ENCODE measurements at regions not wholly inside any gene's neighbourhood (a gene's known extent, or its start where the extent isn't known, plus 50 kb on each side); places are given as distances from the start of the nearest gene placed in this dataset.

DNA sequence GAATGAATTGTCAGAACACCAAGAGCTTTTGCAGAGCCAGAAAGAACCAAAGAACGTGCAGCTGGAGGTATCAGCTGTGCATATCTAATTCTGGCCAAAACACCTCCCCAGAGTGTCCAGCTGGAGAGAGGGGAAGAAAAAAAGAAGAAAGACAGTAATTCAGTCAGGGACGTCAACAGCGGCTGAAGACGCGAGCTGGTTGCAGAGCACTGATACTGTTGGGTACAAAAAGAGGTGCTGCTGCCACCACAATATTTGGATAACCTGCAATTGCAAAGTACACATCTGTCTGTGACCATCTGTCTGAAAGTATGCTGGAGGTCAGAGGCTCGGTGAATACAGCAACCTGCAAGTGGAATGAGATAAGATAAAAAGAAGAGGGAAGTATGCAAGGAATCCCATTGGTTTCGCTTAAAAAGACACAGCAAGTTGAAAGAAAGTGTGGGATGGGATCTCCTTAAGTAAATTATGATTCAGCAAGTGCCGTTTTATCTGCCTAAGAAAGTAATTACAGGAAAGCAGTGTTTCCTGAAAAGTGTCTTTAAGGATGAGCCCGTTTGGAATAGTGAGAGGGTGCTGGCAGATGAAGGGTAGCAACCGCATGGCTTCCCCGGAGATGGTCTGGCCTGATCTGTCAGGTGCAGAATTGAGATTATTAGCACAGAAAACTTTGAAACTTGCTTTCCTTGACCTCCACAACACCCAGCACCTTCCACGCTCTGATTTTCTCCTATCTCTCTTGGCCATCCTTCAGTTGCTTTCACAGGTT lies 189.9 kb upstream of the PRDM1 start:
- Histone ChIP-seq H3K4me1 (no peaks in the 10 kb centered on the region), H3K27me3 (no peaks in the 10 kb centered on the region), H3K27ac (no peak overlapping the region), H3K9me3 (no peaks in the 10 kb centered on the region), H3K36me3 (no peaks in the 10 kb centered on the region), H3K4me3 (no peak overlapping the region)
- in situ Hi-C loops (cut with MboI; ENCODE audit: low sequenced_read_pairs in 4 of 4) (no loop called here), intact Hi-C loops (cut with DNase I; ENCODE audit: low total_unique reads) (no loop called here)
- DNase-seq, result peak in 1 of 2 donors; percentile 16
- TF ChIP-seq, protein P1, sequence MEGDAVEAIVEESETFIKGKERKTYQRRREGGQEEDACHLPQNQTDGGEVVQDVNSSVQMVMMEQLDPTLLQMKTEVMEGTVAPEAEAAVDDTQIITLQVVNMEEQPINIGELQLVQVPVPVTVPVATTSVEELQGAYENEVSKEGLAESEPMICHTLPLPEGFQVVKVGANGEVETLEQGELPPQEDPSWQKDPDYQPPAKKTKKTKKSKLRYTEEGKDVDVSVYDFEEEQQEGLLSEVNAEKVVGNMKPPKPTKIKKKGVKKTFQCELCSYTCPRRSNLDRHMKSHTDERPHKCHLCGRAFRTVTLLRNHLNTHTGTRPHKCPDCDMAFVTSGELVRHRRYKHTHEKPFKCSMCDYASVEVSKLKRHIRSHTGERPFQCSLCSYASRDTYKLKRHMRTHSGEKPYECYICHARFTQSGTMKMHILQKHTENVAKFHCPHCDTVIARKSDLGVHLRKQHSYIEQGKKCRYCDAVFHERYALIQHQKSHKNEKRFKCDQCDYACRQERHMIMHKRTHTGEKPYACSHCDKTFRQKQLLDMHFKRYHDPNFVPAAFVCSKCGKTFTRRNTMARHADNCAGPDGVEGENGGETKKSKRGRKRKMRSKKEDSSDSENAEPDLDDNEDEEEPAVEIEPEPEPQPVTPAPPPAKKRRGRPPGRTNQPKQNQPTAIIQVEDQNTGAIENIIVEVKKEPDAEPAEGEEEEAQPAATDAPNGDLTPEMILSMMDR (IDR thresholded peaks at IDR 0.05 in 4 of 5, conservative IDR thresholded peaks at IDR 0.05 in 1 of 5), result no peak
- TF ChIP-seq POLR2A (IDR thresholded peaks at IDR 0.05), result no peak
- peak in 1 of 2 donors; percentile 55 for ATAC-seq

DNA sequence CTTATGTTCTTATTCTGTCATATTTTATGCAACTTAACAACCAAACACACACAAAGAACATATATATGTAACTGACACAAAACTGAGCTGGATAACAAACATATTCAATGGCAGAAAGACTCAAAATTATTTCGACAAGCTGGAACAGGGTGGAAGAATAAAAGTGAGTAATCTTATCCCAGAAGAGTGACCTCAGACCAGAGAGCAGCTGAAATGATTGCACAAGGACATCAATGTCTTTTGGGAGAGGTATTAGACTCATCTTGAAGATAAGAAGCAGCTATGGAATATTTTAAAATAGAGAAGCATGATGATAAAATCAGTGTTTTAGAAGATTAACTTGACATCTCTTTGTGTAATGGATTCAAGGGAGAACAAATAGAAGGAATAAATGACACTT lies 191.6 kb upstream of the PRDM1 start:
- Histone ChIP-seq H3K27me3 (no peaks in the 10 kb centered on the region), H3K4me1 (no peaks in the 10 kb centered on the region), H3K9me3 (no peaks in the 10 kb centered on the region), H3K4me3 (no peak overlapping the region), H3K27ac (no peak overlapping the region), H3K36me3 (no peaks in the 10 kb centered on the region)
- peak; percentile 41 to 62 for ATAC-seq
- TF ChIP-seq, protein P1 (IDR thresholded peaks at IDR 0.05 in 4 of 5, conservative IDR thresholded peaks at IDR 0.05 in 1 of 5), result no peak
- no peak for TF ChIP-seq POLR2A (IDR thresholded peaks at IDR 0.05)
- intact Hi-C loops (cut with DNase I; ENCODE audit: low total_unique reads) (no loop called here), in situ Hi-C loops (cut with MboI; ENCODE audit: low sequenced_read_pairs in 4 of 4) (no loop called here)
- no peak for DNase-seq

DNA sequence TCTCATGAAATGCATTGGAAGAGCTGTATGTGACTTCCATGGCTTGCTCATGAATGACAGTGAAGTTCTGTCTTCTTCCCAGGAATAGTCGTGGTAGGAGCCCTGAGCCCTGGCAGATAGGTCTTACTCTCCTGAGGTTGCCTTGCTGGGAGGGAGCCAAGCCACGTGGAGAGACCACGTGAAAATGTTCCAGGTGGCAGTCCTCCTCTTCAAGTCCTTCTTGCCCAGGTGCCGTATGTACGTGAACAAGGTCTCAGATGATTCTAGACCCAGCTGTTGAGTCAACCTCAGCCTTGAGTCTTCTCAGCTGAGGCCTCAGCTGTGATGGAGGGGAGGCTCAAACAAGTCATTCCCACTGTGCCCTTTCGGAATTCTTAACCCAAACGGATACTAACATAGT lies 192.4 kb upstream of the PRDM1 start:
- H3K4me1 ChIP-seq, result no peaks in the 10 kb centered on the region
- H3K27me3 ChIP-seq, result no peaks in the 10 kb centered on the region
- H3K4me3 ChIP-seq, result no peak overlapping the region
- in situ Hi-C loops (cut with MboI; ENCODE audit: low sequenced_read_pairs in 4 of 4) (no loop called here), intact Hi-C loops (cut with DNase I; ENCODE audit: low total_unique reads) (no loop called here)
- ATAC-seq, result no peak
- H3K27ac ChIP-seq, result no peak overlapping the region
- no peaks in the 10 kb centered on the region for H3K9me3 ChIP-seq
- no peak for DNase-seq
- no peak for TF ChIP-seq POLR2A (IDR thresholded peaks at IDR 0.05)
- TF ChIP-seq, protein P1 (IDR thresholded peaks at IDR 0.05 in 4 of 5, conservative IDR thresholded peaks at IDR 0.05 in 1 of 5), result no peak
- H3K36me3 ChIP-seq, result no peaks in the 10 kb centered on the region

DNA sequence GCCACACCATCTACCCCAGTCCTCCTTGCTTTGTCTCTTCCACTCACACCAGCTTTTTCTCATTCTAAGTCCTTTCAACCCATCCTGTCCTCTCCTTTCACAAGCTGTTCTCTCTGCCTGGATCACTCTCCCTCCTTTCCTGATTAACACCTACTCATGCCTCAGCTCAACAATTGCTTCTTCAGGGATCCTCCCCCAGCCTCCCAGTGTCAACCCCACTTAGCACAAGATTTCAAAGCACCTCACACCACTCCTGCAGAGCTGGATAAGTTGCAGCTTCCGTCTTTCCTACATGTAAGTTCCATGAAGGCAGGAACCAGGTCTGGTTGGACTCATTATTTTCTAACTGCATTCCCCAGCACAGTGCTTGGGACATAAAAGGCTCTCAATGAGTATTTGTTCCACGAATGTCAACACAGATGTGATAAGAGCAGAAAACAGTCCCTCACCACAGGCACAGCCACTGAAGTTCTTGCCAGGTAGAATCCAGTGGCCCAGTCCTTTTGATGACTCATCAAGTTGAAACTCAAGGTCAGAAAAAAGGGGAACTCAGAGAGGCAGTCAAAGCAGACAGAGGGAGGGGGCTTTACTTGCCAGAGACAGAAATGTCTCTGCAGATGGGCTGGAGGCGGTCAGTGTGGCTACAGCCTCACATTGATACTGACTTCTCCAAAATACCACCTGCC lies 193.4 kb upstream of the PRDM1 start:
- Histone ChIP-seq H3K9me3 (no peaks in the 10 kb centered on the region), H3K27me3 (no peaks in the 10 kb centered on the region)
- in situ Hi-C loops (cut with MboI; ENCODE audit: low sequenced_read_pairs in 4 of 4), result no loop called here

More for the DNA sequence above, 193.4 kb upstream of the PRDM1 start:
- DNase-seq (no peak), ATAC-seq (peak; percentile 8 to 33)
- no peak for TF ChIP-seq POLR2A (IDR thresholded peaks at IDR 0.05)
- TF ChIP-seq, protein P1 (IDR thresholded peaks at IDR 0.05 in 4 of 5, conservative IDR thresholded peaks at IDR 0.05 in 1 of 5), result no peak
- H3K4me1 ChIP-seq, result no peaks in the 10 kb centered on the region
- intact Hi-C loops (cut with DNase I; ENCODE audit: low total_unique reads), result no loop called here
- H3K4me3 ChIP-seq, result no peak overlapping the region
- H3K27ac ChIP-seq, result no peak overlapping the region
- H3K36me3 ChIP-seq, result no peaks in the 10 kb centered on the region

Measured in gastrocnemius medialis (tissue), 4 donors.